CD4-positive, alpha-beta T cell treated with Interleukin-17A for 1 hour (primary cell): ENCODE measurements at regions not wholly inside any gene's neighbourhood (a gene's known extent, or its start where the extent isn't known, plus 50 kb on each side); places are given as distances from the start of the nearest gene placed in this dataset.
A peak's percentile ranks its signal among the peaks of the same experiment; 100 is the strongest.
"Not testable (repeated sequence)": the region's sequence is repeated elsewhere in the genome, so short reads cannot be mapped to it uniquely, and the experiment has no call there.

Experiments used
- DNase-seq: peaks from one replicate; pipeline ENCODE4 v3.0.0-alpha.2; 2020

DNA sequence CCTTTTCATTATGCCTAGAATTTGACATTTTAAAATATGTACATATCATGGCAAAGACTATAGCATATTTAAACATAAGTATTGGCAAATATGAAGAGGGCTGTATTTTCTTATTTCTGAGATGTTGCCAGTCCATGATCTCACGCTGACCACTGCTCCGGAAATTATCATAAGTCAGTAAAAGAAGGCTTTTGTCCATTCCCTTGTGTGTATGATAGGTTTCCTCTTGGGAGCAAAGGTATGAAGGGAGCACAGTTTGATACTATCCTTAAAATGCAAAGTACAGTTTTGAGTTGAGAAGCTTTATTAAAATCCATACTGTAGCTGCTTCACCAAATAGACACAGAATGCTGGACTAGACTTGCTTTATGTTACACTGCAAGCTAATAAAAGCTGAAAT, 52.6 kb upstream of the AGA start:
- no peak for DNase-seq

DNA sequence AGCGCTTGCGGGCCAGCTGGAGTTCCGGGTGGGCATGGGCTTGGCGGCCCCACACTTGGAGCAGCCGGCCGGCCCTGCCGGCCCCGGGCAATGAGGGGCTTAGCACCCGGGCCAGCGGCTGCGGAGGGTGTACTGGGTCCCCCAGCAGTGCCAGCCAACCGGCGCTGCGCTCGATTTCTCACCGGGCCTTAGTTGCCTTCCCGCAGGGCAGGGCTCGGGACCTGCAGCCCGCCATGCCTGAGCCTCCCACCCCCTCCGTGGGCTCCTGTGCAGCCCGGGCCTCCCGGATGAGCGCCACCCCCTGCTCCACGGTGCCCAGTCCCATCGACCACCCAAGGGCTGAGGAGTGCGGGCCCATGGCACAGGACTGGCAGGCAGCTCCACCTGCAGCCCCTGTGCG, 53.4 kb upstream of the AGA start:
- DNase-seq: not testable (repeated sequence)

DNA sequence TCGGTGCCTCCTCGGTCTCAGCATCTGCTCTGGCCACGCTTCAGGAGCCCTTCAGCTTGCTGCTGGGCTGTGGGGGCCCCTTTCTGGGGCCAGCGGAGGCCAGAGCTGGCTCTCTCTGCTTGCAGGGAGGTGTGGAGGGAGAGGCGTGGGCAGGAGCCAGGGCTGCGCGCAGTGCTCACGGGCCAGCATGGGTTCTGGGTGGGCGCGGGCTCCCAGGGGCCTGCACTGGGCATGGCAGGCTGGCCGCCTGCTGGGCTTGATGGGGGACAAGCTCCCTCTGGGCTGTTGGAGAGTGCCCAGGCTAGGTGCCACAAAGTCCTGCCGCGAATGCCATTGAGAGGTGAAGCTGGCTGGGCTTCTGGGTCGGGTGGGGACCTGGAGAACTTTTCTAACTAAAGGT, 57.3 kb upstream of the AGA start:
- DNase-seq: no peak

DNA sequence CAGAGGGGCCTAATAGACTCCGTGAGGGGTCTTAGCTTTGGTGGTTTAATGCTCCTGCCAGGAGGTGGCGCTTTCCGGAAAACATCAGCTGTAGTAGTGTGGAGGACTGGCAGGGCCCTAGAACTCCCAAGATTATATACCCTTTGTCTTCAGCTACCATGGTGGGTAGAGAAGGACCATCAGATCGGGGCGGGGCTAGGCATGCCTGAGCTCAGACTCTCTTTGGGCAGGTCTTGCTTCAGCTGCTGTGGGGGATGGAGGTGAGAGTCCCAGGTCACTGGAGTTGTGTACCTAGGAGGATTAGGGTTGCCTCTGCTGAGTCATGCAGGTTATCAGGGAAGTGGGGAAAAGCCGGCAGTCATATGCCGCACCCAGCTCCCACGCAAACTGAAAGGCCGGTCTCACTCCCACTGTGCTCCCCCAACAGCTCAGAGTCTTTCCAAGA, 63.0 kb upstream of the AGA start:
- DNase-seq: no peak

DNA sequence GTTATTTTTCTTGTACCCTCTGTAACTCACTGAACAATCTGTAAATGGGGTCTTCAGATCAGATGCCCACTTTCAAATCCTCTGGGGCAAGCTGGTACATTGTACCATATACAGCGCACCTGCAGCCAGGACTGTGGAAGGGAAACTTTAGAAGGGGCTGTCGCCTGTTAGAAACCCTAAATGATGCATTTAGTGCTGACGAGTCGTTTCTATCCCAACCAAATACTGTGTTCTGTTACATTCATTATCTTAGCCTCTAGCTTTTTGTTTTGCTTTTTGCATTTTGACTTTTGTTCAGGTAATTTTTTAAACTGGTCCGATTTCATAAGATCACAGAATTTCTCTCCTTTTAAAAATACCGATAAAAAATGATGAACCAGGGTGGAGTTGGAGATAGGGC, 66.4 kb upstream of the AGA start:
- no peak for DNase-seq

DNA sequence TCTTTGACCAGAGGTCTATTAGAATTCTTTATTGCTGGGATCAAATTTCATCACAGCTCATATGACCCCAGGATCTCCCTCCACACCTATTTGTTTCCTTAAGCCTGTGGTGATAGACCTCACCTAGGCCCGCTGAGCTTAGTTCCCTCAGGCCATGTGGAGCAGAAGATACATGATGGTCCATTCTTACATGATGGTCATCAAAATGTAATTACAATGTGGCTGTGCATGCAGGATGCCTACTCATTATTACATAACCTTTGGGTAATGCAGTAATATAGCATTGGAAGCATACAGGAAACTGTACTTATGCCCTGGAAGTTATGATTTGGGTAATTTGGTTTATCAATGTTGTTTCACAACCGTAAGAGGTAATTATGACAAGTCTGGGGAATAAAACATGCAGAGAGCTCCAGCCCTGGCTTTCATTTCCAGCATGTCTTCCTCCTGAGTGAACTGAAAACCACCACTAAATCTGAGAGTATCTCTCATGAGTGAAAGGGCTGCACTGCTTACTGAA, 67.0 kb upstream of the AGA start:
- DNase-seq: no peak

DNA sequence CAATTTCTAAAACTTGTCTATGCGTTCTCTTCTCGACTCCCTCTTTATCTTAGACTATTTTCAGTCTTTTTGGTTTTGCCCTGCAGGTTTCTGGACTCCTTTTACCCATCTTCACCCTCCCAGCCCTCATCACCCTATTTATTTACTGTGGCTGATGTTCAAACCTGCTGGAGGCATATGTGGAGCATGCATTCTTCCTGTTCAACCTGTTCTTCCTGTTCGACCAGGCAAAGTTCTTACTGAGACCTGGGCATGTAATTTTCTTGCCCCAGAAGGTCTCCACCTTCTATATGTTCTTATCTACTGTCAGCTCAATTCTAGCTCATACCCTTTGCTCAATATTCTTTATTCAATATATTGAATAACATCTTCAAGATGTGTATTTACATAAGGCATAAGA, 69.4 kb upstream of the AGA start:
- DNase-seq: no peak

DNA sequence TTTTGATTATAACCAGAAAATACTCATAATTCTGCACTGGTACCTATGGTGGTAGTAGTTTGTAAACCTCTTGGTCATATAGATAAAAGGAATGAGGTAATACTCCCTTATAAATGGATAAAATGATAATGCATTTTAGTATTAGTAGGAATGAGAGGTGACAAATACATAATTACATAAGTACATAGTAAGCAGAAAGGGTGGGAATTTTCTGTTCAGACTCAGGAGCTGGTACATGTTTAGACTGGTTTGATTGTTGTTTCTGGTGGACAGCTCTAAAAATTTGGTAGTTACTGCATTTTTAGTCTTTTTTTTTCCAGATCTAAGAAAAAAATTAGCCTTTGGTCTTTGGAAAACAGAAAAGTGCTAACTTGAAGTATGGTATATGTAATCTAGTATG, 70.4 kb upstream of the AGA start:
- no peak for DNase-seq

DNA sequence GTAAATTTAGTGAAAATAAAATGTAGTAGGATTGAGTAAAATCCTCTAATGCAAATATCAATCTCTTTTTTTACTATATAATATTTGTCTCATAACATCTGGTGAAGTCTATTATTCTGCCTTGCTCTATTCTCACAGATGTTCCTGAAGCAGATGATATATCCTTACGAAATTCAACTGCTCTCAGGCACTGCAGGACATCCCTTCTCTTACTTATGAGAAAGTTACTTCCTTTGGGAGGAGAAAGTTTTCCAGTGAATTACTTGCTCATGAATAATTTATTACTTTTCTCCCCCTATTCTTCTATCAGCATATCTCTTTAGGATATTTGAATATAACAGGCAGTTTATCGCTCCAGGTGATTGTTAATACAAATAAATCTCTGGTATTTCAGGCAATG, 75.6 kb upstream of the AGA start:
- DNase-seq: no peak

DNA sequence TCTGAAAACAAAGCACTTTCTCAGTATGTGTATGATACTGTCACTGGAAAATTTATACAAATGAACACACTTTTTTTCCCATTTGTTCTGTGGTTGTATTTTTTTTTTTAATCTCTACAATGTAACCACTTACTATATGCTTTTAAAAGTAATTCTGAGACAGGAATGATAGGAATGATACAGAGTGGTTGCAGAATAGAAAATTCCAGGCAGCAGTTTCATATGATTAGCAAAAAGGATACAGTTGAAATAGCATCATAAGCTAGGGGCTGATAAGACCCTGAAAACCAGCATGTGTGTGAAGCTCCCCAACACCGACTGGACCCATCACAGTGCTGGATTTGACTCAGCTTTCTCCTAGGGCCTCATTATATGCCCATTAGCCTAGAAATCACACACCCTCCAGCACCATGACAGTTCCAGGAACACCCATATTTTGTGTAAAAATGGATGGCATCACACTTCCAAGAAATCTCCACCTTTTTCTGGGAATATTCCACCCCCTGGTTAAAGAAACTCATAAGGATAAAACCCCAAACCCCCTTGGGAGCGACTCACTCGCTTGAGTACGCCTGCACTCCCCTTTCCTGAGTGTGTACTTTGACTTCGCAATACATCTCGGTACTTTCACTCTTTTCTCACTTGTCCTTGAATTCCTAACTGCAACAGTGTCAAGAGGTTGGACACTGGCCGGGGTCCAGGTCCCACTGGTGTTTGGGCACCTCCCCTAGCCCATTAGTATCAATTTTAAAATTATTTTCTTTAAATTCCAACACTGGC, 77.4 kb upstream of the AGA start:
- no peak for DNase-seq

DNA sequence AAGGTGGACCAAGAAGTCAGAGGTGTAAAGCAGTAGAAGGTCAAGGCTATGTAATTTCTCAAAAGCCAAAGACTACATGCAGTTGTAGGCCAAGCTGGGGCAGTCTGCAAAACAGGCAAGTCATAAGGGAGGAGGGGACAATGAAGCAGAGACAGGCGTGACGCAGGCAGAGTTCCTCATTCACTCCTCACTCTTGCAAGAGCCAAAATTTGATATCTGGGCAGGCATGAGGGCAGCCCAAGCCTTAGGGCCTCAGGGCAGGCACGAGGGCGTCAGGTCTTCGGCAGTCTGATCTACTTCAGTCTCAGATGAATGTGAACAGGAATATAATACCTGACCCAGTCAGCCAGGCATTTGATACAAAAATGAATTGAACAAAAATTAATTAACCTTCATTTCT, 86.4 kb upstream of the AGA start:
- no peak for DNase-seq

DNA sequence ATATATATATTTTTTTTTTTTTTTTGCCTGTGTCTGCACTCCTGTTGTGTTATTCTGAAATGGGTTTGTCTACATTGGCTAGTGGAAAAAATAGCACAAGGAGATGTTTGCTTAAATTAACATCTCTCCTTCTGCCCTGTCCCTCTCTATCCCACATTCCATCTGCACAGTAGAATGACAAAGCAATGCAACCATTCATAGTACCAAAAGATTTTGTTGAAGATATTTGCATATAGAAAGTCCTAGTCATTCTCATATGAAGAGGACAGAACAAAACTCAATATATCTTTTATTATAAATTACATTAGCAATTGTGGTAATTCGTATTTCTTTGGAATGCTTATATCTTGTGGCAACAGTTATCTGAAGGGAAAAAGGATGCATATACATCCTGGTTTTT, 88.3 kb upstream of the AGA start:
- no peak for DNase-seq

DNA sequence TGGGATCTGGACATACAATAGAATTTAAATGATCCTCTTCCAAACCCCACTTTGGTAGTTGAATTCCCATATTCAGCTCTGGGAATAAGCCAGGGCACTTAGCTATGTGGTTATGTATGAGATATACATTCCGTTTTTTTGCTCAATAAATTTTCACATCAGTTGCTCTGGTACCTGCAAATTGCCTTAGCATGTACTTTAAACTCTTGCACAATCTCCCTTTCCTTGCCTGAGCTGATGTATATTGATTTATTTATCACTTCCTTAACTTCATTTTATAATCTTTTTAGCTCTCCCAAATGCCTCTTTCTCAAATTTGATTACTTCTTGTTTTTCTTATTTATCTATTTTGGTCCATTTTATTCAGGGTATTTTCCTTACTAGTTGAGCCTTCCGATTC, 90.1 kb upstream of the AGA start:
- DNase-seq: no peak

DNA sequence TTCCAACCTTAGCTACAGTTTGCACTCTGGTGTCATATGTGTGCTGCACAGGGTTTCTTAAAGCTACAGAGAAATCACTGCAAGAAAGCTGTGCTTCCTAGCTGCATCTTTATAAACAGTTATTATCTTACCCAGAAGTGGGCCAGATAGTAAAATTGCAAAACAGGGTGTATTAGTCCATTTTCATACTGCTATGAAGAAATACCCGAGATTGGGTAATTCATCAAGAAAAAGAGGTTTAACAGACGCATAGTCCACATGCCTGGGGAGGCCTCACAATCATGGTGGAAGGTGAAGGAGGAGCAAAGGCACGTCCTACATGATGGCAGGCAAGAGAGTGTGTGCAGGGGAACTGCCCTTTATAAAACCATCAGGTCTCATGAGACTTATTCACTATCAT, 92.6 kb upstream of the AGA start:
- DNase-seq: not testable (repeated sequence)

DNA sequence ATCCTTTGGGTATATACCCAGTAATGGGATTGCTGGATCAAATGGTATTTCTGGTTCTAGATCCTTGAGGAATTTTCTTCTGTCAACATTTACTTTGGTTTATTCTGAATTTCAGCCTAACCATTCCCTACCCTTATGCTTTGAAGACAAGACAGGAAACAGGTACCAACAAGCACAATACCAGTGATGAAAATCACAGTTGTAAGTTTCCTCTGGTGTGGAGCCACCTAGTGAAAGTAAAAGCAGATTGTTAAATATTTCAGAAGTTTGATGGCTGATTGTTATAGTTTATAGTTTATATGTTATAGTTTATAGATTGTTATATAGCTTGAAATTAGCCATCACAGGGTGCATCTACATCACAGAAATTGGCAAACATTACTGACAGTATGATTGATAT, 104.5 kb upstream of the AGA start:
- no peak for DNase-seq

DNA sequence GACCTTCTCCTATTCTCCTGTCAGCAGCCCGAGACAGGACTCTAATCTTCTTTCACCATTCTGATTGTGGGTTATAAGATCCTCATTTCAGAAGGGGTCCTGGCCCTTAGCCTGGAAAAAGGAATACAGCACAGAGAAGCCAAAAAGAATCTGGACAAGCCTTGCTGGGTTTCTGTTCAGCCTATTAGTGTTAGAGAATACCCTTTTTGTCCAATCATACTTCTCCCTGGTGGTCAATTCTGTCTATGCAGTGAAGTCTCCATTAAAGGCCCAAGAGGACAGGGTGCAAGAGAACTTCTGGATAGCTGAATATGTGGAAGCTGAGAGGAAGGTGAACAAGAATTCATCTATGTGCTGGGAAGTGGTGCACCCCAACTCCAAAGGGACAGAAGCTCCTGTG, 105.7 kb upstream of the AGA start:
- no peak for DNase-seq

DNA sequence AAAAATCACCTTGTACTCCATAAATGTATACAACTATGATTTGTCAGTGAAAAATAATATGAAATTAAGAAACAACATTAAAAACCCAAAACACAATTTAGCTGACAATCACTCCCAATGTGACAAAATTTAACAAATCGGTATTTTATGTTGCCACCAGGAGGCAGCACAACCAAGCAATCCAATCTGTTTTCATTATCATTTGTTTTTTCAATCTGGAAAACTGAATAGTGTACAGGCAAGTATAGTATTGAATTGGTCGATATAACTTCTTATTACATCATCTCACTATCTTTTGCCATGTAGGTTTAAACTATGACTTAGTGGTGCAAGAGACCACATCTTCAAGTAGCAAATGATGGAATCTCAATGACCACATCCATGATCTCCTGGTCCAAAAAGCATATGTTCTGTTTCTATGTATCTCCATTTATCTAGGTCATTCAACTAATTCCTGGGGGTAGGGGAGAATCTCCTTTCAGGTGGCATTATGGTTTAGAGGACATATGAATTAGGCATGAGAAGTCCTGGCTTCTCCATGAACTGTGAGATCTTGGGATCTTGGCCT, 112.9 kb upstream of the AGA start:
- DNase-seq: peak; percentile 19

DNA sequence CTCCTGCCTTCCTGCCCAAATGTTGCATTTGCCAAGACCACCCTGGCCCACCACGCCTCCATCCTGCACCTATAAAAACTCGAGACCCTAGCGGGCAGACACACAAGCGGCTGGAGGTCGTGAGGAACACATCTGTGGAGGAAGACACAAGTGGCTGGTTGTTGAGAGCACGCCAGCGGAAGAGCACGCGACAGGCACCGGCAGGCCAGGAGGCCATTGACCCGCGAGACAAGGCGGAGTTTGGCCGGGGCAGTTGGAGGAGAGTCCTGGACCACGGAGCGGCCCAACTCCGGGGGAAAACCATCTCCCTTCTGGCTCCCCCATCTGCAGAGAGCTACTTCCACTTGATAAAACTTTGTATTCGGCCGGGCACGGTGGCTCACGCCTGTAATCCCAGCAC, 115.2 kb upstream of the AGA start:
- no peak for DNase-seq

DNA sequence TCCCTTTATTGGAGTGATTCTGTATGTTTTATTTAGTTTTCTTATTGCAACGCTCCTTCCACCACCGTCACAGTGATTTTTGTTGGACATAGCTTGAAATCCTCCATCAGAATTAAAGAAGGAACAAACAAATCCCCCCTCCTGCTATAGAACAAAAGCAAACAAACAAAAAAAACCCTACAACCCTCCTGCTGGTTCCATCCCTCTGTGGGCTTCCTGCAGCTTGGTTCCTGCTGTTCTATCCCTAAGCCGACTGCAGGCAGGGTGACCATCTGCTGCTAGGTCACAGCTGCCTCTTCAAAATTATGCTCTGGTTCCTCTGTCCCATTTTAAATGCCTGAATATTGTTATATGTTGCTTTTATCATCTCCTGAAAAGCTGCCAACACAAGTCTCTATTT, 116.8 kb upstream of the AGA start:
- DNase-seq: no peak

DNA sequence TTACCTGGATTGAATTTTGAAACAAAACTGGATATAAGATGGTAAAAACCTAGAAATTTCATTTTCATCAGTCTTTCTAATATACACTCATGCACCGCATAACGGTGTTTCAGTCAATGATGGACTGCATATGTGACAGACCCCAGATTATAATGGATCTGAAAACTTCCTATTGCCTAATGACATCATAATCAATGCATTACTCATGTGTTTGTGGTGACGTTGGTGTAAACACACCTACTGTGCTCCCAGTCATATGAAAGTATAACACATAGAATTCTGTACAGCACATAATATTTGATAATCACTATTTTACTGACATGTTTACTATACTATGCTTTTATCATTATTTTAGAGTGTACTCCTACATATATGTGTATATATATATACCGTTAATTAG, 119.9 kb upstream of the AGA start:
- DNase-seq: no peak

DNA sequence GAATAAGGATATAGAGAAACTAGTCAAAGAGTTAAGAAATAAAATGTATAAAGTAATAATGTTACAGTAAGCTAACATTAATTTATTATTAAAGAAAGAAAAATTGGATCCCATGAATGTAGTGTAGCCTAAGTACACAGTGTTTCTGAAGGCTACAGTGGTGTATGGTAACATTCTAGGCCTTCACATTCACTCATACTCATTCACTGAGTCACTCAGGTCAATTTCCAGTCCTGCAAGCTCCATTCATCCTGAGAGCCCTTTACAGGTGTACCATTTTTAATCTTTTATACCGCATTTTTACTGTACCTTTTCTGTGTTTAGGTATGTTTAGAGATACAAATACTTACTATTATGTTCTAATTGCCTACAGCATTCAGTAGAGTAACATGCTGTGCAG, 120.6 kb upstream of the AGA start:
- DNase-seq: no peak

DNA sequence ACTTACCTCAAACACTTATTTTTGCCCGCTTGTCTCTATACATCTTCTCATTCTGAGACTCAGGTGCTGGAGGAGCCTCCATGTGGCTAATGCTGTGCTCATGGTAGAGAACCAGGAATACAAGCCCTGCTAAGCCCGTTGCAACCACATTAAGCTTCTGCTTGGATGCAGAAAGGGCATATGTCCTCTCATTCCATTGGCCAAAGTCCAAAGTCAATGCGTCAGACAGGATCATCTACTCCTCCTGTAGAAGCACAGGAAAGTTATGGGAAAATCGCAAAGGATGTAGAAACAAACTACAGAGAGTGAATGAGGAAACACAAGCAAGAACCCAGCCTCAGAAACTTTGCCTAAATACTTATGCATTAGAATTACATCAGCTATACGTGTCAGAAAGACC, 124.5 kb upstream of the AGA start:
- DNase-seq: no peak

DNA sequence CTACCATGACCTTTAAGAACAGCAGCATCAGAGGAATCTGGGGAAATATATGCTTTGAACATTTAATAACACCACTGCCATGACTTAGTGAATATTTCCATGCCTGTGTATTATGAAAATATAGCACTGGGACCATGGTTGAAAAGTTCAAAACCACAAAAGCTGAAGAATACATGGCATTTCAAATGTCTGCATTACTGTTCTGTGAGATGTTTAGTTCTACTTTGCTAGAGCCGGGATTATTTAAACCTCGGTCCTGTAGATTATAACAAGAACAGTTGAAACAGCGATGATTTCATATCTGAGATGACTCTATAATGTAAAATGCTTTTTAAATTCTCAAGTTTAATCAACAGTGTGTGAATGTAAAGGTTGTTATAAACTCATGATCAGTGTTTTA, 126.7 kb upstream of the AGA start:
- DNase-seq: no peak

DNA sequence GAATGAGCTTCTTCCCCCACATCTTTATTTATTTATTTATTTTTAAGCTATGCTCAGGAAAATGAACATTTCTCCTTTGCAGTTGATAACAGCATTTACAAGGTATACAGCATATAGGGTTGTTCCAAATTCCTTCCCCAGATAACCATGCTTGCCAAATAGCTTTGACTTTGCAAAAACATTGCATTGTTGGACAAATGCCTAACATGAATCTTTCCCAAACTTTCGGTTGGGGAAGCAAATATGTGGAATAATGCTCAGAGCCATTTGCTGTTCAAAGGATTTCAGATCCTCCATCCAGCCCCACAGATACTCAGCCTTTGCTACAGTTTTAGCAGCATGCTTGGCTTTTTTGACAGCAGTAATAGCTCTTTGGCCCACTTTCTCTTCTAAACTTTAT, 127.2 kb upstream of the AGA start:
- no peak for DNase-seq

DNA sequence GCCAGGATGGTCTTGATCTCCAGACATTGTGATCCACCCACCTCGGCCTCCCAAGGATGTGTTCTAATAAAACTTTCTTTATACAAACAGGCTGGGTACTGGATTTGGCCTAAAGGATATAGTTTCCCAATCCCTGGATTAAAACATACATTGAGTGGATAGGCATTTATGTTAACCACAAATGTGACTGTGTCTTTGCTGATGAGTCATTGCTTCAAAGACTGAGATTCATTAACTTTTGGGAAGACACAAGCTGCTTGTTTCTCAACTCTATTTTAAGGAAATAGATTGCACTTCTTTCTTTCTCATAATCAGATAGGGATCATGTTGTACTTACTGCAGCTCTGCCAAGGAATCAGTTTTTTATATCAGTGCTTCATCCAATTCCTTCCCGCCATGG, 131.3 kb upstream of the AGA start:
- no peak for DNase-seq
